Heart left ventricle (tissue), 16 donors: ENCODE measurements at regions not wholly inside any gene's neighbourhood (a gene's known extent, or its start where the extent isn't known, plus 50 kb on each side); places are given as distances from the start of the nearest gene placed in this dataset.

Source experiments
- ATAC-seq, 4 donors: fragments of 200-7000 bp; cut with Tn5 transposase; one replicate each; pipeline ENCODE4 v1.9.1; 2020 to 2022; ENCODE audit warnings: moderate library complexity in 4 of 4, mild to moderate bottlenecking in 3 of 4, moderate number of reproducible peaks in 1 of 4
- DNase-seq, 5 donors: peaks; one replicate each; pipeline ENCODE4 v3.0.0-alpha.2; 2020
- H3K27ac ChIP-seq, 12 donors: fragments of 200-600 bp; sonication (generic) in 4 of 12; one replicate each; pipeline versions ENCODE4 v1.5.0 to v1.8.0; 2016 to 2022; ENCODE audit warnings: mild to moderate bottlenecking in 2 of 12
- H3K27me3 ChIP-seq, 9 donors: fragments of 200-600 bp; sonication (generic) in 2 of 9; one replicate each; pipeline versions ENCODE4 v1.5.1 to v1.8.0; 2016 to 2022; ENCODE audit warnings: mild to moderate bottlenecking in 3 of 9
- H3K36me3 ChIP-seq, 9 donors: fragments of 200-600 bp; sonication (generic) in 2 of 9; one replicate each; pipeline versions ENCODE4 v1.5.0 to v1.8.0; 2018 to 2022; ENCODE audit warnings: mild to moderate bottlenecking in 2 of 9
- H3K4me1 ChIP-seq, 12 donors: fragments of 200-600 bp; sonication (generic) in 4 of 12; one replicate each; pipeline versions ENCODE4 v1.5.0 to v1.8.0; 2016 to 2022; ENCODE audit warnings: mild to moderate bottlenecking in 3 of 12
- H3K4me3 ChIP-seq, 12 donors: fragments of 200-600 bp; sonication (generic) in 4 of 12; one replicate each; pipeline versions ENCODE4 v1.5.0 to v1.8.0; 2017 to 2022; ENCODE audit warnings: mild to moderate bottlenecking in 9 of 12, moderate library complexity in 4 of 12
- H3K9me3 ChIP-seq, 12 donors: fragments of 200-600 bp; sonication (generic) in 4 of 12; one replicate each; pipeline versions ENCODE4 v1.5.0 to v1.8.0; 2016 to 2022; ENCODE audit warnings: mild to moderate bottlenecking in 1 of 12
- POLR2A ChIP-seq, 2 donors: fragments of 450-650 bp; IDR thresholded peaks; one replicate each; pipeline ENCODE4 v1.6.1; 2017; ENCODE audit warnings: antibody characterized with exemption in 2 of 2, mild to moderate bottlenecking in 2 of 2, moderate library complexity in 2 of 2
- WGBS, 4 donors: extraction: QIAGEN DNeasy Blood & Tissue Kit in 2 of 4; methylation state at CpG; one replicate each; pipeline versions ENCODE4 v1.1.5 to v1.1.7; 2013 to 2018; 5-methylcytosine and 5-hydroxymethylcytosine counted together
- intact Hi-C, 10 donors: fragments of 100-400 bp; cut with DNase I; formaldehyde crosslinking; loops; one replicate each; pipeline versions ENCODE4 v1.11.1 to v1.14.2; 2022
- TF ChIP-seq, protein P1 (sequence below), 12 donors: fragments of 200-600 bp; sonication (generic) in 4 of 12; IDR thresholded peaks; one replicate each; pipeline versions ENCODE4 v1.5.0 to v1.8.0; 2018 to 2022; ENCODE audit warnings: antibody characterized with exemption in 12 of 12, mild to moderate bottlenecking in 5 of 12
- donor health status: ischemic (EF 13 %, LVEDD 7.1; RV severe dilation, severe dysfunction).
- donor health status: healthy with polysubstance abuse.
- donor health status: DM: no; HTN: yes; CAD: no.
- donor health status: DM: no; HTN: no; CAD: no.
- donor health status: ischemic (EF 25% LVEDD 6.9; RV normal size, moderate dysfunction).
- donor health status: ischemic (EF 25% LVEDD 5.7; RV mildly dilated, moderate dysfunction).
- donor health status: healthy.
- donor health status: DM: yes; HTN: yes; CAD: no.
- donor health status: ischemic (EF 35%, LVEDD 5.7; RV mildly dilated, moderate dysfunction).
- donor health status: nonischemic (EF 11% LVEDD 7.7; RV severe dilation, severe dysfunction).
- donor health status: DM: yes; HTN: yes; CAD: no.
- donor health status: PGD.
- donor health status: ischemic (EF 29% LVEDD 5.4; RV normal size, mild dysfunction).
- donor health status: nonischemic (EF 23%, LVEDD 6.1; RV moderate dilation, normal function).

DNA sequence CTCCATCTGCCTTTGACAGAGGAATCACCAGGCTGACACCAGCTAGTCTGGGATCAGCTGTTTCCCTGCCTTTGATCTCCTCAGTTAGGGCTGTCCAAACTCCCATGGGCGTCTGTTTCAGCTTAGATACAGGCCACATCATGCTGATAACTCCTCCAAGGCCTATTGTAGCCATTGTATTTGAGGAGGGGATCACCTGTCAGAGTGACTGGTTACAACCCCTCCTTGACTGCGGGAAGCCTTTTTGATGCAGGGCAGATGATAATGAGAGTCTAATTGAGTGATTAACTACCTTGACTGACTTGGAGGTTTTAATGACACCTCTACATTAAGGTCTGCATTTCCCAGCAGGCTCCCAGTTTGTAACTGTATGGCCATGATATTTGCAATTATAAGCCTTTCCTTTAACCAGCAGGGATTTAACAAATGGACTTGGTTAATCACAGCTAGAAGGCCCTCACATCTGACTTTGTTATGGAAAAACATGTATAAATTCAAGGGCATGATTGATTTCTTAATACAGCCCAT lies 863.5 kb downstream of the KCNJ2 start:
- ATAC-seq: no peak
- TF ChIP-seq, protein P1, sequence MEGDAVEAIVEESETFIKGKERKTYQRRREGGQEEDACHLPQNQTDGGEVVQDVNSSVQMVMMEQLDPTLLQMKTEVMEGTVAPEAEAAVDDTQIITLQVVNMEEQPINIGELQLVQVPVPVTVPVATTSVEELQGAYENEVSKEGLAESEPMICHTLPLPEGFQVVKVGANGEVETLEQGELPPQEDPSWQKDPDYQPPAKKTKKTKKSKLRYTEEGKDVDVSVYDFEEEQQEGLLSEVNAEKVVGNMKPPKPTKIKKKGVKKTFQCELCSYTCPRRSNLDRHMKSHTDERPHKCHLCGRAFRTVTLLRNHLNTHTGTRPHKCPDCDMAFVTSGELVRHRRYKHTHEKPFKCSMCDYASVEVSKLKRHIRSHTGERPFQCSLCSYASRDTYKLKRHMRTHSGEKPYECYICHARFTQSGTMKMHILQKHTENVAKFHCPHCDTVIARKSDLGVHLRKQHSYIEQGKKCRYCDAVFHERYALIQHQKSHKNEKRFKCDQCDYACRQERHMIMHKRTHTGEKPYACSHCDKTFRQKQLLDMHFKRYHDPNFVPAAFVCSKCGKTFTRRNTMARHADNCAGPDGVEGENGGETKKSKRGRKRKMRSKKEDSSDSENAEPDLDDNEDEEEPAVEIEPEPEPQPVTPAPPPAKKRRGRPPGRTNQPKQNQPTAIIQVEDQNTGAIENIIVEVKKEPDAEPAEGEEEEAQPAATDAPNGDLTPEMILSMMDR (IDR thresholded peaks at IDR 0.05): no peak
- TF ChIP-seq POLR2A (IDR thresholded peaks at IDR 0.05): no peak
- Histone ChIP-seq H3K27me3 (no peaks in the 10 kb centered on the region), H3K4me3 (no peak overlapping the region), H3K9me3 (no peaks in the 10 kb centered on the region), H3K27ac (no peak overlapping the region), H3K4me1 (no peaks in the 10 kb centered on the region), H3K36me3 (no peaks in the 10 kb centered on the region)
- no peak for DNase-seq
- 36 to 57% (median 47%) methylated on average over 2 of the region's 2 CpGs for WGBS, 4 donors
- intact Hi-C loops: loop anchor here in 2 of 10 donors (5.0 to 10.0 kb wide), 2 partner anchors 58 to 276 kb away; no protein-coding TSS in a partner anchor

DNA sequence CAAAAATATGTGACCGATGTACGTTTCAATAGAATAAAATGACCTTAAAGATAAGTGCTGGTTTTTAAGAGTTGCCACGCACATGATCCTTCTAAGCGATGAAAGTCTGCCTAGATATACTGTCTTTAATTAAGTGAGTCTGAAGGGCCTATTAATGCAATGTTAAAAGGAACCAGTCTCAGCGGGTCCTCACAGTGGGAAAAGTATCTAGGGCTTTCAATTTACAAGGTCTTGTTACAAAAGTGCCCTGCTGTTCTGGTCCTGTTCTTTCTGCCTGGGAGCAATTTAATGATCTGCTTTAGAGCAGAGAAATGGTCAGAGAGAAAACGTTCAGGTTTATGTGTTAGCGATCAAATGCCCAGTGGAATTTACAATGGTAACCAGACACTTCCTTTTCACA lies 864.0 kb downstream of the KCNJ2 start:
- Histone ChIP-seq H3K36me3 (no peaks in the 10 kb centered on the region), H3K4me3 (no peak overlapping the region), H3K27me3 (no peaks in the 10 kb centered on the region), H3K9me3 (no peaks in the 10 kb centered on the region), H3K4me1 (no peaks in the 10 kb centered on the region), H3K27ac (no peak overlapping the region)
- intact Hi-C loops: loop anchor here in 2 of 10 donors (5.0 to 10.0 kb wide), 2 partner anchors 59 to 276 kb away; no protein-coding TSS in a partner anchor
- ATAC-seq (no peak), DNase-seq (no peak)
- TF ChIP-seq POLR2A (IDR thresholded peaks at IDR 0.05): no peak
- TF ChIP-seq, protein P1 (IDR thresholded peaks at IDR 0.05): no peak
- 36 to 48% (median 42%) methylated on average over 7 of the region's 7 CpGs for WGBS, 4 donors

DNA sequence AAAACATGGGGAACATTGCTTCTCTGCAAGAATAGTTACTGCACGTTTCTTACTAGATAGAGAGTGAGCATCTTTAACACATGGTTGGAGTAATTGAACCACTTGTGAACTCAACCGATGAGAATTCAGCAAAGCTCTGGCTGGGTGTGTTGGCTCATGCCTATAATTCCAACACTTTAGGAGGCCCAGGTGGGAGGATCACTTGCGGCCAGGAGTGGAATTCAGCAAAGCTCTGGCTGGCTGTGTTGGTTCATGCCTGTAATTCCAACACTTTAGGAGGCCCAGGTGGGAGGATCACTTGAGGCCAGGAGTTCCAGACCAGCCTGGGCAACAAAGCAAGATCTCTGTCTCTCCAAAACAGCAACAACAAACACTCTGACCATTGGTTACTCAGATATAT lies 865.9 kb downstream of the KCNJ2 start:
- DNase-seq (no peak), ATAC-seq (no peak)
- H3K4me1 ChIP-seq: no peaks in the 10 kb centered on the region
- H3K36me3 ChIP-seq: no peaks in the 10 kb centered on the region
- intact Hi-C loops: loop anchor here in 1 of 10 donors (10.0 kb wide), 1 partner anchor 60 kb away; no protein-coding TSS in a partner anchor
- H3K9me3 ChIP-seq: no peaks in the 10 kb centered on the region
- WGBS, 4 donors: 77 to 88% (median 82%) methylated on average over 3 of the region's 3 CpGs
- no peaks in the 10 kb centered on the region for H3K27me3 ChIP-seq
- H3K4me3 ChIP-seq: no peak overlapping the region
- TF ChIP-seq, protein P1 (IDR thresholded peaks at IDR 0.05): no peak
- no peak for TF ChIP-seq POLR2A (IDR thresholded peaks at IDR 0.05)
- H3K27ac ChIP-seq: no peak overlapping the region

DNA sequence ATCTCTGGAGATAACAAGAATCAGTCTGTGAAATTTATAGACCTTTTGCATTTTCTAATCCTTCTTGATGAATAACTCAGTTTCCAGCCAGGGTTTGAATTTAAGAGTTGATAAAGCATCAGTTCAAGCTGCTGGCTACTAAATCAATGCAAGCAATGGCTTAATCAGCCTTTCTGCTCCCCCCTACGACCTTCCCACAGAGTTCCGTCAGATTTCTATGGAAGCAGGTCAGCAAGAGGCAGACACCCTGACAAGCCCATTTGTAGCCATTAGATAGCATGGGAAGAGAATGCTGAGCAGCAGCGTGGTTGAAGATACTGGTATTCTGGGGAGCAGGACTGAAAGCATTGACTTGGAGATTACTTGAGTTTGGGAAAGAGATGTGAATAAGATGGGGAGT lies 868.1 kb downstream of the KCNJ2 start:
- H3K36me3 ChIP-seq: no peaks in the 10 kb centered on the region

More for the DNA sequence above, 868.1 kb downstream of the KCNJ2 start:
- intact Hi-C loops: loop anchor here in 1 of 10 donors (10.0 kb wide), 1 partner anchor 63 kb away; no protein-coding TSS in a partner anchor
- 23 to 37% (median 30%) methylated on average over 3 of the region's 3 CpGs for WGBS, 4 donors
- Histone ChIP-seq H3K4me3 (no peak overlapping the region), H3K9me3 (no peaks in the 10 kb centered on the region), H3K27ac (no peak overlapping the region), H3K27me3 (no peaks in the 10 kb centered on the region), H3K4me1 (no peaks in the 10 kb centered on the region)
- DNase-seq (no peak), ATAC-seq (no peak)
- TF ChIP-seq, protein P1 (IDR thresholded peaks at IDR 0.05): no peak
- TF ChIP-seq POLR2A (IDR thresholded peaks at IDR 0.05): no peak
